ENCODE measurements at regions not wholly inside any gene's neighbourhood (a gene's known extent, or its start where the extent isn't known, plus 50 kb on each side); places are given as distances from the start of the nearest gene placed in this dataset.

DNA sequence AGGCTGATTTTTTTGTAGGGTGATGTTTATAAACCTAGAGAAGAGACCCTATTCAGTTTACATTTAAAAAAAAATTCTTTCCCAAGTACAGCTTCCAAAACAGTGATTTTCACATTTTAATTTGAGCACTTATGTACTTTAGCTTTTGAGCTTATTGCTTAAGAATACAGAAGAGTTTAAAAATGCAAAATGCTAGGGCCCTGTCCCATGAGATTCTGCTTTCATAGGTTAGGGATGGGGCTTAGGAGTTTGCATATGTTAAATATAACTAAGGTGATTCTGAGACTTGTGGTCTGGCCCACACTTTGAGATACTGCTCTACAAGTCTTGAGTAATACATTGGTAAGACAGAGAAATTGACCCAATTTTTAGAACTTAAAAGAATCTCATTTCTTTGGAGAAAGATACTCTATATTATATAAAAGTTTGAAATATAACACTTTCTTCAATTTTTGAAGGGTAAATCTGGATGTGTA, 137.3 kb upstream of the CWC22 start:
- Histone ChIP-seq H3K4me3 (ENCODE audit: insufficient read depth, low read length, poor library complexity, severe bottlenecking) (no peak overlapping the region), H3K9me3 (ENCODE audit: insufficient read depth, low read length) (no peaks in the 10 kb centered on the region), H3K79me2 (ENCODE audit: insufficient read depth, low read length) (no peaks in the 10 kb centered on the region), H3K4me2 (ENCODE audit: low read depth, low read length, poor library complexity, severe bottlenecking) (no peak overlapping the region), H3K27ac (ENCODE audit: low read depth, low read length) (no peak overlapping the region), H3K9ac (ENCODE audit: low read length) (no peak overlapping the region), H3K9me2 (replicated peaks; ENCODE audit: insufficient read depth, low read length) (no peaks in the 10 kb centered on the region), H3K36me3 (ENCODE audit: low read length) (no peaks in the 10 kb centered on the region), H3F3A (ENCODE audit: insufficient read depth) (no peaks in the 10 kb centered on the region), H4K20me1 (ENCODE audit: low read depth, low read length) (no peaks in the 10 kb centered on the region), H2AFZ (ENCODE audit: low read depth, low read length, severe bottlenecking) (no peak overlapping the region), H3K27me3 (ENCODE audit: low read length) (no peaks in the 10 kb centered on the region)
- TF ChIP-seq, protein P1, sequence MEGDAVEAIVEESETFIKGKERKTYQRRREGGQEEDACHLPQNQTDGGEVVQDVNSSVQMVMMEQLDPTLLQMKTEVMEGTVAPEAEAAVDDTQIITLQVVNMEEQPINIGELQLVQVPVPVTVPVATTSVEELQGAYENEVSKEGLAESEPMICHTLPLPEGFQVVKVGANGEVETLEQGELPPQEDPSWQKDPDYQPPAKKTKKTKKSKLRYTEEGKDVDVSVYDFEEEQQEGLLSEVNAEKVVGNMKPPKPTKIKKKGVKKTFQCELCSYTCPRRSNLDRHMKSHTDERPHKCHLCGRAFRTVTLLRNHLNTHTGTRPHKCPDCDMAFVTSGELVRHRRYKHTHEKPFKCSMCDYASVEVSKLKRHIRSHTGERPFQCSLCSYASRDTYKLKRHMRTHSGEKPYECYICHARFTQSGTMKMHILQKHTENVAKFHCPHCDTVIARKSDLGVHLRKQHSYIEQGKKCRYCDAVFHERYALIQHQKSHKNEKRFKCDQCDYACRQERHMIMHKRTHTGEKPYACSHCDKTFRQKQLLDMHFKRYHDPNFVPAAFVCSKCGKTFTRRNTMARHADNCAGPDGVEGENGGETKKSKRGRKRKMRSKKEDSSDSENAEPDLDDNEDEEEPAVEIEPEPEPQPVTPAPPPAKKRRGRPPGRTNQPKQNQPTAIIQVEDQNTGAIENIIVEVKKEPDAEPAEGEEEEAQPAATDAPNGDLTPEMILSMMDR (IDR thresholded peaks at IDR 0.05; ENCODE audit: insufficient read depth, low read length, poor library complexity, severe bottlenecking), result no peak
- no peak for TF ChIP-seq EZH2phosphoT487 (conservative IDR thresholded peaks at IDR 0.05; ENCODE audit: low read length)

DNA sequence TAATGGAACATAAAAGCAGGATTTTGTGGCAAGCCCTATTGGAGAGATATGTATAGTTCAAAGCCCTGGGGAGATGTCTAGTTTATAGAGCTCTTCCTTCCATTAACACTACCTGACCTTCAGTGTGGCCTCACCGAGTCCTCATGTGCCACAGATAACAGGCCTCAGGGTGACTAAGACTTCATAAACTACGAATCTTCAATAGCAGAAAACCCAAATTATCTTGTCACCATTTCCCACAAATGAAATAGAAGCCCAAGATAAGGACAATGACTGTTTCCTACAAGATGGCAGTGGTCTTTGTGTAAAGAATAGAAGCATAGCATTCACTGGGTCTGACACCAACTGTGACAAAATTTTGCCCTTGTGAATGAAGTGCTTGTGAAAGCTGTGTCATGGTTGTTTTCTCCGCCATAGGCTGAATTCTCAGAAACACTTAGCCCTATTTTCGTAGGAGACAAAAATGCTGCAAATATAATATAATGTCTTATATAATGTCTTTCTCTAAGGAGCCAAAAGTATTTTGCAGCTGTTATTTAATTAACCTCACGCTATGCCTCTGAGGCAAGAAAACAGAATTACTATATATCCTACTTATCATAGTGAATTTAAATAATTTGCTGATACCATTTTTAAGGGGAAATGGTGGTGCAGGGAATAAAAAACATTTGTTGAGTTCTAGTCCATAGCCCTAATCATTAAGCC, 136.7 kb upstream of the CWC22 start:
- Histone ChIP-seq H4K20me1 (ENCODE audit: low read depth, low read length) (no peaks in the 10 kb centered on the region), H3K36me3 (ENCODE audit: low read length) (no peaks in the 10 kb centered on the region), H2AFZ (ENCODE audit: low read depth, low read length, severe bottlenecking) (no peak overlapping the region), H3K4me2 (ENCODE audit: low read depth, low read length, poor library complexity, severe bottlenecking) (no peak overlapping the region), H3K4me3 (ENCODE audit: insufficient read depth, low read length, poor library complexity, severe bottlenecking) (no peak overlapping the region), H3K9me3 (ENCODE audit: insufficient read depth, low read length) (no peaks in the 10 kb centered on the region), H3K27ac (ENCODE audit: low read depth, low read length) (no peak overlapping the region), H3K9ac (ENCODE audit: low read length) (no peak overlapping the region), H3K27me3 (ENCODE audit: low read length) (no peaks in the 10 kb centered on the region), H3K79me2 (ENCODE audit: insufficient read depth, low read length) (no peaks in the 10 kb centered on the region), H3F3A (ENCODE audit: insufficient read depth) (no peaks in the 10 kb centered on the region), H3K9me2 (replicated peaks; ENCODE audit: insufficient read depth, low read length) (no peaks in the 10 kb centered on the region)
- TF ChIP-seq, protein P1 (IDR thresholded peaks at IDR 0.05; ENCODE audit: insufficient read depth, low read length, poor library complexity, severe bottlenecking), result no peak
- no peak for TF ChIP-seq EZH2phosphoT487 (conservative IDR thresholded peaks at IDR 0.05; ENCODE audit: low read length)

GRCh38 chr2:180141600-180141999, 134.5 kb upstream of the CWC22 start:
- H2AFZ ChIP-seq (ENCODE audit: low read depth, low read length, severe bottlenecking), result no peak overlapping the region
- no peak overlapping the region for H3K27ac ChIP-seq (ENCODE audit: low read depth, low read length)
- H3K27me3 ChIP-seq (ENCODE audit: low read length), result no peaks in the 10 kb centered on the region
- no peaks in the 10 kb centered on the region for H4K20me1 ChIP-seq (ENCODE audit: low read depth, low read length)
- H3K4me2 ChIP-seq (ENCODE audit: low read depth, low read length, poor library complexity, severe bottlenecking), result no peak overlapping the region
- no peak for TF ChIP-seq EZH2phosphoT487 (conservative IDR thresholded peaks at IDR 0.05; ENCODE audit: low read length)
- TF ChIP-seq, protein P1 (IDR thresholded peaks at IDR 0.05; ENCODE audit: insufficient read depth, low read length, poor library complexity, severe bottlenecking), result no peak
- H3K36me3 ChIP-seq (ENCODE audit: low read length), result no peaks in the 10 kb centered on the region
- no peaks in the 10 kb centered on the region for H3K79me2 ChIP-seq (ENCODE audit: insufficient read depth, low read length)
- H3K9ac ChIP-seq (ENCODE audit: low read length), result no peak overlapping the region
- H3K9me2 ChIP-seq (replicated peaks; ENCODE audit: insufficient read depth, low read length), result no peaks in the 10 kb centered on the region
- H3F3A ChIP-seq (ENCODE audit: insufficient read depth), result no peaks in the 10 kb centered on the region
- H3K9me3 ChIP-seq (ENCODE audit: insufficient read depth, low read length), result no peaks in the 10 kb centered on the region
- H3K4me3 ChIP-seq (ENCODE audit: insufficient read depth, low read length, poor library complexity, severe bottlenecking), result no peak overlapping the region

All from SU-DHL-6 (cell line).